ENCODE measurements at regions not wholly inside any gene's neighbourhood (a gene's known extent, or its start where the extent isn't known, plus 50 kb on each side); places are given as distances from the start of the nearest gene placed in this dataset.

DNA sequence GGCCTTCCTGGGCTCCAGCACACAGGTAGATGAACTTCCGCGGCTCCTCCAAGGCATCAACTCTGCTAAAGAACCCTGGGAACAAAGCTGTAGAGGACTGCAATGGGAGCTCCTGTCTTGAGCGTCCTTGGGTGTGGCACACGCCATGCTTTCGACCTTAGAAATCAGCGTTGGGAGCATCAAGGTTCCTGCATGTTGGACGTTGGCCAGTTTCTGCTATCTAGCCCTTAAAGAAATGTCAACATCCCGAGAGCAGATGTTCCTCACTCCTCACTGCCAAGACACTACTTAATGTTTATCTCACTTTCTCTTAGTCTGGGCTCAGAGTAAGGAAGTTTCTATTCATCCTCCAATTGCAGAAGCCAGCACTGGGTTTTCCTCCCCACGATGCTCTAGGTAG, 70.6 kb upstream of the MEDAG start:
- no peak for TF ChIP-seq POLR2A (IDR thresholded peaks at IDR 0.05; ENCODE audit: control extremely low read depth in 1 of 2, low read depth in 2 of 2, low read length in 2 of 2)
- TF ChIP-seq, protein P1, sequence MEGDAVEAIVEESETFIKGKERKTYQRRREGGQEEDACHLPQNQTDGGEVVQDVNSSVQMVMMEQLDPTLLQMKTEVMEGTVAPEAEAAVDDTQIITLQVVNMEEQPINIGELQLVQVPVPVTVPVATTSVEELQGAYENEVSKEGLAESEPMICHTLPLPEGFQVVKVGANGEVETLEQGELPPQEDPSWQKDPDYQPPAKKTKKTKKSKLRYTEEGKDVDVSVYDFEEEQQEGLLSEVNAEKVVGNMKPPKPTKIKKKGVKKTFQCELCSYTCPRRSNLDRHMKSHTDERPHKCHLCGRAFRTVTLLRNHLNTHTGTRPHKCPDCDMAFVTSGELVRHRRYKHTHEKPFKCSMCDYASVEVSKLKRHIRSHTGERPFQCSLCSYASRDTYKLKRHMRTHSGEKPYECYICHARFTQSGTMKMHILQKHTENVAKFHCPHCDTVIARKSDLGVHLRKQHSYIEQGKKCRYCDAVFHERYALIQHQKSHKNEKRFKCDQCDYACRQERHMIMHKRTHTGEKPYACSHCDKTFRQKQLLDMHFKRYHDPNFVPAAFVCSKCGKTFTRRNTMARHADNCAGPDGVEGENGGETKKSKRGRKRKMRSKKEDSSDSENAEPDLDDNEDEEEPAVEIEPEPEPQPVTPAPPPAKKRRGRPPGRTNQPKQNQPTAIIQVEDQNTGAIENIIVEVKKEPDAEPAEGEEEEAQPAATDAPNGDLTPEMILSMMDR (IDR thresholded peaks at IDR 0.05; ENCODE audit: control extremely low read depth in 1 of 3, insufficient read depth in 1 of 3, low read depth in 1 of 3, low read length in 3 of 3): no peak
- no peak for TF ChIP-seq CBX5 (IDR thresholded peaks at IDR 0.05; ENCODE audit: low read depth, low read length)
- no peak for TF ChIP-seq TAF7 (optimal IDR thresholded peaks at IDR 0.05; ENCODE audit: borderline replicate concordance, low read depth, low read length)
- TF ChIP-seq POLR2AphosphoS5 (IDR thresholded peaks at IDR 0.05; ENCODE audit: low read depth, low read length): no peak

All from H1 (cell line).